Parathyroid adenoma (tissue), 2 donors: ENCODE measurements at regions not wholly inside any gene's neighbourhood (a gene's known extent, or its start where the extent isn't known, plus 50 kb on each side); places are given as distances from the start of the nearest gene placed in this dataset.

Experiments
- H2AFZ ChIP-seq: fragments of 300-600 bp; sonication (generic); one replicate; pipeline ENCODE4 v1.7.0; 2017; ENCODE audit warnings: antibody characterized with exemption, mild to moderate bottlenecking
- H3K27ac ChIP-seq: fragments of 300-600 bp; sonication (generic); one replicate; pipeline ENCODE4 v1.7.0; 2017
- H3K27me3 ChIP-seq: fragments of 300-600 bp; sonication (generic); one replicate; pipeline ENCODE4 v1.7.0; 2017; ENCODE audit warnings: low read length; ENCODE audit not compliant: control insufficient read depth, insufficient read depth
- H3K36me3 ChIP-seq: fragments of 300-600 bp; sonication (generic); one replicate; pipeline ENCODE4 v1.7.0; 2017; ENCODE audit warnings: low read length; ENCODE audit not compliant: control insufficient read depth, insufficient read depth
- H3K4me1 ChIP-seq: fragments of 300-600 bp; sonication (generic); one replicate; pipeline ENCODE4 v1.7.0; 2017; ENCODE audit warnings: control low read depth
- H3K4me2 ChIP-seq: fragments of 300-600 bp; sonication (generic); one replicate; pipeline ENCODE4 v1.7.0; 2017; ENCODE audit warnings: low read length
- H3K4me3 ChIP-seq: fragments of 300-600 bp; sonication (generic); one replicate; pipeline ENCODE4 v1.7.0; 2017; ENCODE audit warnings: low read depth, low read length
- H3K79me2 ChIP-seq: fragments of 300-600 bp; sonication (generic); one replicate; pipeline ENCODE4 v1.7.0; 2017; ENCODE audit warnings: control low read depth
- H3K9ac ChIP-seq: fragments of 300-600 bp; sonication (generic); one replicate; pipeline ENCODE4 v1.7.0; 2017; ENCODE audit warnings: mild to moderate bottlenecking
- H3K9me3 ChIP-seq: fragments of 300-600 bp; sonication (generic); one replicate; pipeline ENCODE4 v1.7.0; 2017; ENCODE audit warnings: low read length; ENCODE audit not compliant: control insufficient read depth
- CTCF ChIP-seq: fragments of 300-600 bp; sonication (generic); IDR thresholded peaks from one replicate; pipeline ENCODE4 v1.7.0; 2017; ENCODE audit warnings: antibody characterized with exemption, mild to moderate bottlenecking
- donor health status: primary hyperparathyroidism.

DNA sequence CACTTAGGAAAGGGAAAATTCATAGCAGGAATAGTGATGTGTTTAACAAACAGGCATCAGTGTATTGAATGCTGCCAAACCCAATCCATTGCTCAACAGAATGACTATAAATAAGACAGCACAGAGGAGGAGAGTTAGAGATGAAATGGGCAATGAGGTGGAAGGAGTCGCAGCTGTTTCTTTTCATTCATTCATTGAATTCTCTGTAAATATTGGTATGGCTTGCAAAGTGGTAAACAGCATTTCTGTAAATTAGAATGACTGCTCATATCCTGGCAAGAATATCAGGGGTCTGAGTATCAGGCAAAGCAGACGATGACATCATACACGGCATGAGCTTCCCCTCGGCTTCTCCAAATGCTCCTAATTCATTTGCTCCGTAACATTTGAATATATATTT lies 703.6 kb upstream of the SLC35B3 start:
- H3K27ac ChIP-seq = no peak overlapping the region
- no peak for TF ChIP-seq CTCF
- no peaks in the 10 kb centered on the region for H3K9me3 ChIP-seq
- H3K27me3 ChIP-seq = no peaks in the 10 kb centered on the region
- no peaks in the 10 kb centered on the region for H3K36me3 ChIP-seq
- no peak overlapping the region for H3K4me3 ChIP-seq
- no peak overlapping the region for H3K9ac ChIP-seq
- H3K79me2 ChIP-seq = no peaks in the 10 kb centered on the region
- no peak overlapping the region for H2AFZ ChIP-seq
- peaks cover 7% of the 10 kb centered on the region for H3K4me1 ChIP-seq
- no peak overlapping the region for H3K4me2 ChIP-seq

DNA sequence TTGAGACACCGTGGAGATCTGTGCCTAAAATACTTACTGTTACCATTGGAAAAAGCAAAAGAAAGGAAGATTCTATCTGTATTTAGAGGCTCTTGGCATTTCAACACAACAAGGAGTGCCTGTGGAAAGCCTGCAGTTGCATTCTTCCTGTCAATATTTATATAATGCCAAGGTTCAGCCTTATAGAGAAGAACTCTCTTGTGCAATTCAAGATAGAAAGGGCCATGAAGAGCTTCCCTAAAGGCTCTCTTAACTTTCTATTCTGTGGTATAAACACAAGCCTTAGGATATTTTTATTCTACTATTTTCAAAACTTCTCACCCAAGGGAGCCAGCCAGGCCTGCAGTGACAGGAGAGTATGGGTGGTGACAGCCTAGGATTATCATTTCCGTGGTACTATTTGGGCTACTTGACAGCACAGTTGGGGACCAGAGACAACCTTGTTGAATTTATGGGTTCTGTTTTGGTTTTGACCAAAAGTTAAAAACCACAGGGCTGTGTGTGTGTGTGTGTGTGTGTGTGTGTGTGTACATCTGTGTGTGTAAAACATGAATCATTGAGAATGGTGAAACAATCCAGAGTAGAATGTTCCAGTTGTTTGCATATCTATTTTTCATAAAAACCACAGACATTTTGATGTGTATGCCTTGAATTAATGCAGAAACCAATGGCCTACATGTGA lies 700.9 kb upstream of the SLC35B3 start:
- Histone ChIP-seq H3K4me3 (no peak overlapping the region), H2AFZ (no peak overlapping the region), H3K4me1 (peaks cover 6% of the 10 kb centered on the region), H3K9ac (no peak overlapping the region), H3K27ac (no peak overlapping the region), H3K9me3 (no peaks in the 10 kb centered on the region), H3K27me3 (no peaks in the 10 kb centered on the region), H3K79me2 (no peaks in the 10 kb centered on the region), H3K36me3 (no peaks in the 10 kb centered on the region), H3K4me2 (no peak overlapping the region)
- TF ChIP-seq CTCF = no peak

GRCh38 chr6:9131616-9132015 lies 696.3 kb upstream of the SLC35B3 start:
- Histone ChIP-seq H3K9me3 (no peaks in the 10 kb centered on the region), H3K27me3 (no peaks in the 10 kb centered on the region), H3K27ac (no peak overlapping the region), H3K4me2 (peak overlapping the region; percentile 39), H3K9ac (no peak overlapping the region), H2AFZ (peak overlapping the region; percentile 77), H3K79me2 (no peaks in the 10 kb centered on the region), H3K4me1 (peaks cover 5% of the 10 kb centered on the region), H3K36me3 (no peaks in the 10 kb centered on the region), H3K4me3 (no peak overlapping the region)
- TF ChIP-seq CTCF = no peak

DNA sequence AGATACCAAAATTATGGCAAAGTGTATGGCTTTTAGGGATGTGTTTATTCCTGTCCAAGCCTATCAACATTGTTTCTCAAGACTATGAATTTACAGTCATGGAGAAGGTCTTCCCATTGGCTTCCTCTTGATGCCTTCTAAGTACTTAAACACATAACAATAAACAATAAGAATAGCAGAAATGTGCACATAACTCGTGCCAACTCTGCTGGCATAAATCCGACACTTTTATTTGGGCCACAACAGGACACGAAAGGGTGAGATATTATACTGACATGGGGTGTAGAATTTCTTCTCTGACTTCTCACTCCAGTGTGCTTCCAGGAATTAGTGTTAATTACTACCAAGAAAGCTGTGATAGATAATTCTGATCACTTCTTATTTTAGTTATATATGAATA lies 695.9 kb upstream of the SLC35B3 start:
- TF ChIP-seq CTCF = no peak
- H3K4me1 ChIP-seq = peaks cover 5% of the 10 kb centered on the region

GRCh38 chr6:9128970-9129369 lies 693.6 kb upstream of the SLC35B3 start:
- Histone ChIP-seq H3K4me3 (no peak overlapping the region), H3K4me2 (no peak overlapping the region), H3K9ac (no peak overlapping the region), H3K27me3 (no peaks in the 10 kb centered on the region), H3K27ac (no peak overlapping the region), H3K79me2 (no peaks in the 10 kb centered on the region), H3K36me3 (no peaks in the 10 kb centered on the region), H2AFZ (no peak overlapping the region), H3K4me1 (peaks cover 5% of the 10 kb centered on the region), H3K9me3 (no peaks in the 10 kb centered on the region)
- no peak for TF ChIP-seq CTCF

More for the DNA sequence above, 695.9 kb upstream of the SLC35B3 start:
- Histone ChIP-seq H3K27me3 (no peaks in the 10 kb centered on the region), H3K9ac (no peak overlapping the region), H3K27ac (no peak overlapping the region), H3K79me2 (no peaks in the 10 kb centered on the region), H2AFZ (peak overlapping the region; percentile 77), H3K4me3 (no peak overlapping the region), H3K4me2 (peak overlapping the region; percentile 39), H3K9me3 (no peaks in the 10 kb centered on the region), H3K36me3 (no peaks in the 10 kb centered on the region)
